ENCODE measurements at regions not wholly inside any gene's neighbourhood (a gene's known extent, or its start where the extent isn't known, plus 50 kb on each side); places are given as distances from the start of the nearest gene placed in this dataset.

- TF ChIP-seq CTCF (IDR thresholded peaks at IDR 0.05; ENCODE audit: low read depth, low read length): no peak
- H3K4me3 ChIP-seq (ENCODE audit: low read depth, low read length): no peak overlapping the region
These were observed 135.5 kb downstream of the SETD4 start for GRCh38 chr21:35924714-35925301.

GRCh38 chr21:35923971-35924370, 136.4 kb downstream of the SETD4 start:
- no peak overlapping the region for H3K4me3 ChIP-seq (ENCODE audit: low read depth, low read length)
- no peak for TF ChIP-seq CTCF (IDR thresholded peaks at IDR 0.05; ENCODE audit: low read depth, low read length)

- TF ChIP-seq CTCF (IDR thresholded peaks at IDR 0.05; ENCODE audit: low read depth, low read length): no peak
- no peak overlapping the region for H3K4me3 ChIP-seq (ENCODE audit: low read depth, low read length)
These were observed 137.7 kb downstream of the SETD4 start for GRCh38 chr21:35922618-35923017.

GRCh38 chr21:35921471-35921870, 138.9 kb downstream of the SETD4 start:
- no peak for TF ChIP-seq CTCF (IDR thresholded peaks at IDR 0.05; ENCODE audit: low read depth, low read length)

GRCh38 chr21:35920436-35920835, 139.9 kb downstream of the SETD4 start:
- H3K4me3 ChIP-seq (ENCODE audit: low read depth, low read length): no peak overlapping the region
- no peak for TF ChIP-seq CTCF (IDR thresholded peaks at IDR 0.05; ENCODE audit: low read depth, low read length)

More at GRCh38 chr21:35921471-35921870, 138.9 kb downstream of the SETD4 start:
- H3K4me3 ChIP-seq (ENCODE audit: low read depth, low read length): no peak overlapping the region

- no peak for TF ChIP-seq CTCF (IDR thresholded peaks at IDR 0.05; ENCODE audit: low read depth, low read length)
- no peak overlapping the region for H3K4me3 ChIP-seq (ENCODE audit: low read depth, low read length)
These were observed 145.3 kb downstream of the SETD4 start for GRCh38 chr21:35915030-35915429.

- TF ChIP-seq CTCF (IDR thresholded peaks at IDR 0.05; ENCODE audit: low read depth, low read length): no peak
- no peak overlapping the region for H3K4me3 ChIP-seq (ENCODE audit: low read depth, low read length)
These were observed 148.7 kb downstream of the SETD4 start for GRCh38 chr21:35911412-35912191.
